HEK293 (cell line): ENCODE measurements at regions not wholly inside any gene's neighbourhood (a gene's known extent, or its start where the extent isn't known, plus 50 kb on each side); places are given as distances from the start of the nearest gene placed in this dataset.

Experiments
- CTCF ChIA-PET: fragments of 350-600 bp; formaldehyde crosslinking; extraction: SDS; loops from one replicate; lab custom pipeline; 2021; ENCODE audit warnings: antibody characterized with exemption; lab: Yijun Ruan, JAX
- POLR2A ChIA-PET: fragments of 300-600 bp; formaldehyde crosslinking; extraction: SDS; loops from one replicate; lab custom pipeline; 2020; ENCODE audit warnings: antibody characterized with exemption, inconsistent platforms; lab: Yijun Ruan, JAX
- H3K27ac ChIP-seq: fragments of 200-500 bp; sonication (Bioruptor generic); 2 replicates; pipeline ENCODE4 v1.5.1; 2014; ENCODE audit warnings: low read depth, low read length, control low read depth, inconsistent platforms; ENCODE audit errors: extremely low read depth
- H3K36me3 ChIP-seq, 2 experiments: fragments of 200-500 bp in 1 of 2; sonication (Bioruptor generic) in 1 of 2; 1 replicate in 1 of 2; 2 replicates in 1 of 2; pipeline ENCODE4 v1.5.1; 2014 to 2017; ENCODE audit warnings: inconsistent platforms in 2 of 2, low read length in 2 of 2; ENCODE audit not compliant: control insufficient read depth in 2 of 2, insufficient read depth in 1 of 2
- H3K4me1 ChIP-seq: fragments of 200-500 bp; sonication (Bioruptor generic); 2 replicates; pipeline ENCODE4 v1.5.1; 2014; ENCODE audit warnings: mild to moderate bottlenecking, low read length, inconsistent platforms; ENCODE audit not compliant: control insufficient read depth, insufficient read depth
- H3K4me3 ChIP-seq: 2 replicates; pipeline ENCODE4 v1.5.1; 2011; ENCODE audit warnings: low read depth, mild to moderate bottlenecking, control low read depth, low read length, moderate library complexity
- H3K9me3 ChIP-seq: fragments of 200-500 bp; sonication (Bioruptor generic); 2 replicates; pipeline ENCODE4 v1.5.1; 2014; ENCODE audit warnings: low read depth, low read length, inconsistent platforms; ENCODE audit not compliant: control insufficient read depth, insufficient read depth
- HOXA7 ChIP-seq: sonication (generic); formaldehyde crosslinking; IDR thresholded peaks from 2 replicates; pipeline ENCODE4 v1.8.1; 2022; ENCODE audit warnings: missing genetic modification reagents, borderline replicate concordance
- HOXD13 ChIP-seq: sonication (generic); formaldehyde crosslinking; IDR thresholded peaks from 2 replicates; pipeline ENCODE4 v1.8.0; 2022; ENCODE audit warnings: missing genetic modification reagents, borderline replicate concordance
- KLF7 ChIP-seq: fragments of 450-650 bp; formaldehyde crosslinking; IDR thresholded peaks from 2 replicates; pipeline ENCODE4 v1.5.1; 2016; ENCODE audit warnings: missing biosample characterization, missing genetic modification characterization, borderline replicate concordance
- MYNN ChIP-seq: fragments of 450-650 bp; formaldehyde crosslinking; IDR thresholded peaks from 2 replicates; pipeline ENCODE4 v1.5.1; 2016; ENCODE audit warnings: missing biosample characterization, missing genetic modification characterization, borderline replicate concordance
- YY1 ChIP-seq: fragments of 450-650 bp; formaldehyde crosslinking; IDR thresholded peaks from 2 replicates; pipeline ENCODE4 v1.5.1; 2018; ENCODE audit warnings: missing biosample characterization, missing genetic modification characterization
- ZBTB10 ChIP-seq: fragments of 450-650 bp; formaldehyde crosslinking; IDR thresholded peaks from 2 replicates; pipeline ENCODE4 v1.5.1; 2016; ENCODE audit warnings: missing biosample characterization, missing genetic modification characterization
- ZNF16 ChIP-seq: fragments of 450-650 bp; formaldehyde crosslinking; IDR thresholded peaks from 2 replicates; pipeline ENCODE4 v1.5.1; 2016; ENCODE audit warnings: low read depth, missing biosample characterization, missing genetic modification characterization
- ZNF184 ChIP-seq: fragments of 450-650 bp; IDR thresholded peaks from 2 replicates; pipeline ENCODE4 v1.5.1; 2018; ENCODE audit warnings: missing biosample characterization, mild to moderate bottlenecking, missing genetic modification characterization
- ZNF23 ChIP-seq: fragments of 450-650 bp; formaldehyde crosslinking; IDR thresholded peaks from 2 replicates; pipeline ENCODE4 v1.5.1; 2016; ENCODE audit warnings: missing biosample characterization, missing genetic modification characterization, borderline replicate concordance
- ZNF274 ChIP-seq, 2 experiments: fragments of 200-500 bp in 1 of 2; fragments of 450-650 bp in 1 of 2; sonication (Bioruptor generic) in 1 of 2; formaldehyde crosslinking in 1 of 2; IDR thresholded peaks; 2 replicates each; pipeline versions ENCODE4 v1.5.1 to v1.6.1; 2014 to 2016; ENCODE audit warnings: borderline replicate concordance in 1 of 2, inconsistent platforms in 1 of 2, low read length in 1 of 2, missing biosample characterization in 1 of 2, missing genetic modification characterization in 1 of 2
- ZNF280C ChIP-seq: fragments of 450-650 bp; formaldehyde crosslinking; IDR thresholded peaks from 2 replicates; pipeline ENCODE4 v1.5.1; 2016; ENCODE audit warnings: missing biosample characterization, missing genetic modification characterization
- ZNF398 ChIP-seq: fragments of 450-650 bp; formaldehyde crosslinking; IDR thresholded peaks from 2 replicates; pipeline ENCODE4 v1.5.1; 2017; ENCODE audit warnings: missing biosample characterization, missing genetic modification characterization
- ZNF416 ChIP-seq: fragments of 450-650 bp; formaldehyde crosslinking; IDR thresholded peaks from 2 replicates; pipeline ENCODE4 v1.5.1; 2016; ENCODE audit warnings: missing biosample characterization, missing genetic modification characterization
- ZNF513 ChIP-seq: fragments of 450-650 bp; IDR thresholded peaks from 2 replicates; pipeline ENCODE4 v1.5.1; 2018; ENCODE audit warnings: missing biosample characterization, missing genetic modification characterization
- ZNF514 ChIP-seq: fragments of 450-650 bp; formaldehyde crosslinking; IDR thresholded peaks from 2 replicates; pipeline ENCODE4 v1.5.1; 2016; ENCODE audit warnings: missing biosample characterization, missing genetic modification characterization
- ZNF600 ChIP-seq: fragments of 450-650 bp; formaldehyde crosslinking; IDR thresholded peaks from 2 replicates; pipeline ENCODE4 v1.5.1; 2016; ENCODE audit warnings: missing biosample characterization, missing genetic modification characterization
- ZNF660 ChIP-seq: fragments of 450-650 bp; IDR thresholded peaks from 2 replicates; pipeline ENCODE4 v1.5.1; 2018; ENCODE audit warnings: missing biosample characterization, mild to moderate bottlenecking, missing genetic modification characterization
- ZNF777 ChIP-seq: fragments of 450-650 bp; formaldehyde crosslinking; IDR thresholded peaks from 2 replicates; pipeline ENCODE4 v1.5.1; 2017; ENCODE audit warnings: missing biosample characterization, missing genetic modification characterization, borderline replicate concordance
- ZNF785 ChIP-seq: fragments of 450-650 bp; formaldehyde crosslinking; IDR thresholded peaks from 2 replicates; pipeline ENCODE4 v1.5.1; 2016; ENCODE audit warnings: missing biosample characterization, missing genetic modification characterization
- ZSCAN4 ChIP-seq: fragments of 450-650 bp; formaldehyde crosslinking; IDR thresholded peaks from 2 replicates; pipeline ENCODE4 v1.5.1; 2017; ENCODE audit warnings: missing biosample characterization, missing genetic modification characterization

- Histone ChIP-seq H3K4me1 (no peaks in the 10 kb centered on the region), H3K36me3 (no peaks in the 10 kb centered on the region), H3K4me3 (no peak overlapping the region), H3K9me3 (no peaks in the 10 kb centered on the region), H3K27ac (no peak overlapping the region)
- ChIA-PET POLR2A (no interaction called here), CTCF (interaction anchor here (0.6 to 1.1 kb wide), 3 partner anchors 38 to 249 kb away, joined by 3 read pairs; no protein-coding TSS in a partner anchor)
- TF ChIP-seq ZNF416 (tag by site-specific recombination) (no peak), ZNF398 (tag by site-specific recombination) (no peak), ZNF514 (tag by site-specific recombination) (no peak), ZNF777 (no peak), MYNN (tag by site-specific recombination) (no peak), KLF7 (no peak), ZNF785 (no peak), ZSCAN4 (no peak)
Observed at GRCh38 chr5:159765135-159765433, 151.2 kb upstream of the ADRA1B start.

GRCh38 chr5:159765760-159766517 is 150.3 kb upstream of the ADRA1B start:
- no peak for TF ChIP-seq ZNF23 (tag by site-specific recombination)
- TF ChIP-seq ZNF513 (tag by site-specific recombination): peak; percentile 28; the same call in 1 of the 2 replicates
- H3K4me1 ChIP-seq: no peaks in the 10 kb centered on the region
- H3K36me3 ChIP-seq: no peaks in the 10 kb centered on the region
- H3K27ac ChIP-seq: no peak overlapping the region
- H3K9me3 ChIP-seq: no peaks in the 10 kb centered on the region
- ChIA-PET CTCF (interaction anchor here (0.7 to 1.1 kb wide), 2 partner anchors 9 to 250 kb away, joined by 3 read pairs; no protein-coding TSS in a partner anchor), POLR2A (no interaction called here)
- H3K4me3 ChIP-seq: no peak overlapping the region

- no peak for TF ChIP-seq ZBTB10
- TF ChIP-seq HOXD13: no peak
- no peak for TF ChIP-seq YY1 (tag by site-specific recombination)
- TF ChIP-seq ZNF280C (tag by site-specific recombination): no peak
- TF ChIP-seq ZNF660: no peak
- no peak for TF ChIP-seq HOXA7
- TF ChIP-seq ZNF16: no peak
- TF ChIP-seq ZNF184: no peak
- TF ChIP-seq ZNF600: no peak
- no peak for TF ChIP-seq ZNF274 (IDR thresholded peaks at IDR 0.05; ENCODE audit: low read length)
- TF ChIP-seq ZNF274 (tag by site-specific recombination; IDR thresholded peaks at IDR 0.05; ENCODE audit: borderline replicate concordance): no peak
Observed at GRCh38 chr5:159768243-159768642, 148.0 kb upstream of the ADRA1B start.

More at GRCh38 chr5:159768243-159768642, 148.0 kb upstream of the ADRA1B start:
- H3K27ac ChIP-seq: no peak overlapping the region
- no peak overlapping the region for H3K4me3 ChIP-seq
- H3K4me1 ChIP-seq: no peaks in the 10 kb centered on the region
- CTCF ChIA-PET: no interaction called here
- H3K36me3 ChIP-seq: no peaks in the 10 kb centered on the region
- H3K9me3 ChIP-seq: no peaks in the 10 kb centered on the region
- POLR2A ChIA-PET: no interaction called here
